Epidermal melanocyte (primary cell): ENCODE measurements at regions not wholly inside any gene's neighbourhood (a gene's known extent, or its start where the extent isn't known, plus 50 kb on each side); places are given as distances from the start of the nearest gene placed in this dataset.

Experiments used
- DNase-seq: peaks from one replicate; pipeline ENCODE4 v3.0.0; 2011; ENCODE audit warnings: low spot score; ENCODE audit not compliant: insufficient read length

DNA sequence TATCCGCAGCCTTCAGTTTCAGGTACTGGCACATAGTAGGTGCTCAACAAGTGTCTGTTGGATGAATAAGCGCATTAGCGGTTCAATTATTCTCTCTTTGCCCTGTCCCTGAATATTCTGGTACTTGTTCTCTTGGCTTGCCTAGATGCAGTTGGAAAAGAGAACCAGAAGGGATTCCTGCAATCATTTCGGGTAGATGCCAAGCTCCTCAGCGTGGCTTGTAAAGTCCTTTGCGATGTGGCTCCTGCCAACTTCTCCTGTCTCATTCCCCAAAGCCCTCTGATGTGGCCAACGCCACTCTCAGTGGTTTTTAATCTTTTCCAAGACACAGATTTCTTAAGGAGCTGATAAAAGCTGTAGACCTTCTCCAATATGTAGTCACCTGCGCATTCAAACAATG is 230.3 kb downstream of the SUDS3 start:
- DNase-seq = no peak

DNA sequence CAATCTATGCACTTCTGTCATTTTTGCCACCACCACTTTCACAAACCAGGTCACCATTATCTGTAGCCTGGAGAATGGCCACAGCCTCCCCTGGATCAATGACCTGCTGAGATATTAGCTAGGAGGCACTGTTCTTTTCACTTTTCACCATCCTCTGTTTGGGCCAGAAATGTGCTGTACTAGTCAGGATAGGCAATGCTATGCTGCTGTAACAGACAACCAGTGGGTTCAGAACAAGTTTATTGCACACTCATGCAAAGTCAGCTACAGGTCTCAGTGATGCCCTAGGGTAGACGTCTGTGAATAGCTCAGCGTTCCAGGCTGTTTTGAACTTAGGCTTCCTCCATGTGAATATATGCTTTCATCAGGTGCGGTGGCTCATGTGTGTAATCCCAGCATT is 231.5 kb downstream of the SUDS3 start:
- DNase-seq = no peak

DNA sequence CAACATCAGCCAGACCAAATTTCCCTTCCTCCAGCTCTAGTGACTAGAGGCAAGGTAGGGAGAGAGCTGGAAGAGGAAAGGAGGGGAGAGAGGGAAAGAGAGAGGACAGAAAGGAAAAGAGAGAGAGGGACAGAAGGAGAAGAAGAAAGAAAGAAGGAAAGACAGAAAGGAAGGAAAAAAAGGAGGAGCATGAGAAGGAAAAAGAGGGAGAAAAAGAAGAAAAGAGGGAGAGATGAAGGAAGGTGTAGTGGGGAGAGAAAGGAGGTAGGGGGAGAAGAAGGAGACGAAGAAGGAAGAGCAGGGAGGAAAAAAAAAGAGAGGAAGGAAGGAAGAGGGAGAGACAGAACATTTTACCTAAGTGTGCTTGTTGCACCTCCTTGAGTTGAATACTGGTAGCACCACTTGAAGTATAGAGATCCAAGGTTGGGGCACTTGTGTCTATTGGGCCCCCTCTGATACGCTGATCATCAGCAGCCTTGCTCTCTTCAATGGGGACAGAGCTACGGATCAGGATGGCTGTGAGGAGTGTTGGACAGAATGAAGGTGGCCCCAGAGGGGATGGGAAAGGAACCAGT is 232.5 kb downstream of the SUDS3 start:
- DNase-seq = no peak

DNA sequence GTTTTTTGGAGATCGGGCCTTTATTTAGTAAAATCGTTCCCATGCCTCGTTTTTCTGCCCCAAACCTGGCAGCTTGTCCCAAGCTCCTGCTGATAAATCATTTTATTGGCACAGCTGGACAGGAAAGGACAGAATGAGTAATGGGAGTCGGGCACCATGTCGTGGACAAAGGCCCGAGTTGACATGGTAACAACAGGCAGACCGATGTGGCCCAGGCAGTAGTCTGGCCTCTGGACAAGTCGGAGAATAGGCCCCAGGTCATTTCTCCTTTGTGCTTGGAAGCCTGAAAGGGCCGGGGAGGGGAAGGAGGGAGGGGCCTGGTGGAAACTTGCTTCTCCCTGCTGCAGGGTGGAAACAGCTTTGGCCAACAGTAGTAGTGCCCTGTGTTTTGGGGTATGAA is 234.9 kb downstream of the SUDS3 start:
- no peak for DNase-seq

DNA sequence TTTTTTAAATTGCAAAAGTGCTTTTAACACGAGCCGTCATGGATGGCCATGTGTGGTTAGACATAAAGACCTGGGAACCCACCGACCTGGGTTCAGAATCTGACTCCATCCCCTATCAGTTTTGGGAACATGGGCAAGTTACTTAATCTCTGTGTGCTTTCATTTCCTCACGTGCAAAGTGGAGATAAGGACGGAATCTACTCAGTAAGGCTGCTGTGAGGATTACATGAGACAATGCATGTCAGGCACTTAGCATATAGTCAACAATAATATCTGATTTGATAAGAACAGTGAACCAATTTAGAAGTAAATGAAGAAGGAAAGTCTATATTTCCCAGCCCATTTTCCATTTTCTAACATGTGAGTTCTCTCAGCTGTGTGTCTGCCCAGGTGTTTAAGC is 235.4 kb downstream of the SUDS3 start:
- no peak for DNase-seq

DNA sequence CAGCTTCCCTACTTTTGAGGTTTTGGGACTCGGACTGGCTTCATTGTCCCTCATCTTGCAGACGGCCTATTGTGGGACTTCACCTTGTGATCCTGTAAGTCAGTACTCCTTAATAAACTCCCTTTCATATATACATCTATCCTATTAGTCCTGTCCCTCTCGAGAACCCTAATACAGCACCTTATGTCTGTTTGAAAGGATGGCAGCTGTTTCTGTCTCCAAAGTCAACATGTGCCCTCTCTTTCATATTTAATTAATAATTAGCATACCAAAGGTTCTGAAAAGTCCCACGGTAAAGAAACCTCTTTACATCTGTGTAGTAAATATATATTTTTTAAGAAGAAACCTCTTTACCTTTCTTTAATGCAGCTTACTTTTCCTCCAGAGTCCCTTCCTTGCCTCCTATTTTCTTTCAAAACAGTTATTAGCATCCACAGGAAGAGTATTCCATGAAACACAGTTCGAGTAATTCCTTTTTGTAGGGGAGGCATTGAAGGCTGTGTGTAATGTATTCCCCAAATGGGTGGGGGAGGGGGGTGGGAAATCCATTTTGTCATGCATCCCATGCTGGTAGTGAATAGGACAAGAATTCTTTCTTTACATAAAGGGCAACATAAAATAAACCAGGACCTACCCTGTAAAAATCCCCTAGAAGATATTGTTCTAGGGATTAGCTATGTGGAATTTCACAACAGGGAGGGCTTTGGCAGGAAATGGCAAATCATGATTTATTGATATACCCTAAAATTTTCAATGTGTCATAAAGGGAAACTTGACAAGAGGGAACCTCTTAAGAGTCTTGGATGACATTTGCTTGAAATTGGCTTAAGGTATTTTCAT is 241.5 kb downstream of the SUDS3 start:
- DNase-seq = no peak

DNA sequence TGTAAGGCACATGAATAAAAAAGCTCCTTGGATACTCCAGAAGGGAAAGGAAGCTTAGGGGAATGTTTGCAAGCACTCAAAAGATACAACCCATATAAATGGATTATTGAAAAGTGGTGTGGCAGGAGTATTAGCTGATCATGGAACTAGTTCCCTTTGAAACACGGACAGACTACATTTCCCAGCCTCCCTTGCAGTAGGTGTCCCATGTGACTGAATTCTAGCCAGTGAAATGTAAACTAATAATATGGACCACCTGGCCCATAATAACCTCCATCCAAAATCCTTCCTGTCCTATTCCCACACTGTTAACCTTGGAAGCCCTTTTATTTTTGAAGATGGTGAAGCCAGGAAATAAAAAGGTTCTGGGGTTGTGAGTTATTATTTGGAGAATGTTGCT is 242.3 kb downstream of the SUDS3 start:
- no peak for DNase-seq

DNA sequence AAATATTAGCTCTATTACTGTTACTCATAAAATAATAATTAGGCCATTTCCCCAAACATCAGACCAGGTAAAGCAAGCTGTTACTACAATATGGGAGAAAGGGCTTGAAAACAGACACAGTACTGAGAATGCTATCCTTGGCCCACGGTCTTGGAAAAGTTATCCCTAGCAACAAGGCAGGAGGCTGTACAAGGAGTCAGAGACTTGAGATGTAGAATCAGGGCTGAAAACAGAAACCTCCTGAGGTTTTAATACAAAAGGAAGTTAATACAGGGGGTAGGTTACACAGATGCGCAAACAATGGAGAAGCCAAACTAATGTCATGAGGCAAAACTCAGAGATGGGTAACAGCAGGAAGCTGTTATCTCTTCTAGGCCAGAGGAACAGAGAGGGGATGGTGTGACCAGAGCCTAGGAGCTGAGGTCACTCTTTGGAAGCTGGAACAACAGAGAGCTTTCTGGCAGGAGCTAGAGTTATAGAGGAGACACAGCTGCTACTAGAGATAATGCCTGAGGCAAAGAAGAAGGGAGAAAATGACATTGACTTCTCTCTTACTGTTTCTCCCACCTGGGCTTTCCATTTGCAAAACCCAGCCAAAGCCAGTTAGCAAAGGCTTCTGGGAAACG is 248.8 kb downstream of the SUDS3 start:
- DNase-seq = no peak

DNA sequence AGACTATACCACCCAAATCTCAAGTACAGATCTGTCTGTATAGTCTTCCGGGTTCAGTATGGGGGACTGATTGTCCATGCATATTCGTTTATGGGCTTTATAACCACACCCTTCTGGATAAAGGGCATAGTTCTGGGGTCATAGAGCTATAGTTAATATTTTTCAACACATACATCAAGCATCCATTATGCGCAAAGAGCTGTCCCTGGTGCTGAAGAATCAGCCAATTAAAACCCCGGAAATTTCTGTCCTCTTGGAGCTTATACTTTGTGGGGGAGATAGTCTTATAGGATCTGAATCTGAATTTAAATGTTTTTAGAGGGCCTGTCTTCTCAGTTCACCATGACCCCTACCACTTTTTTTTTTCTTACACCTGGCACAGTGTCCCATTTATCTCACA is 256.7 kb downstream of the SUDS3 start:
- no peak for DNase-seq

DNA sequence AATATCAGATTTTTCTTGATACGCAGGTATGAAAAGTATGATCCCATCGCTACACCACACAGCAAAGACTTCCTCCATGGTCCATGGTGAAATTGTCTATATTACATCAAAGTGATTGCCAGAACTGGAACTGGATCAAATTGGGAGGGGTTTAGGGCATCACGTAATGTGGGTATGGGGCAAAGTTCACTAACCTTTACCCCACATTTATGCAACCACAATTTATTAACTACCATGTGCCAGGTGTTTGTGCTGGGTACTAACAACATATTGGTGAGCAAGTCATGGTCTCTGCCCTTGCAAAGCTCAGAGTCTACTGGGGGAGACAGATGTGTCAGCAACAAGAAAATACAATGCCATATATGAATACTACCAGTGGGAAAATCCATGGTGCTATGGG is 258.9 kb downstream of the SUDS3 start:
- DNase-seq = no peak

DNA sequence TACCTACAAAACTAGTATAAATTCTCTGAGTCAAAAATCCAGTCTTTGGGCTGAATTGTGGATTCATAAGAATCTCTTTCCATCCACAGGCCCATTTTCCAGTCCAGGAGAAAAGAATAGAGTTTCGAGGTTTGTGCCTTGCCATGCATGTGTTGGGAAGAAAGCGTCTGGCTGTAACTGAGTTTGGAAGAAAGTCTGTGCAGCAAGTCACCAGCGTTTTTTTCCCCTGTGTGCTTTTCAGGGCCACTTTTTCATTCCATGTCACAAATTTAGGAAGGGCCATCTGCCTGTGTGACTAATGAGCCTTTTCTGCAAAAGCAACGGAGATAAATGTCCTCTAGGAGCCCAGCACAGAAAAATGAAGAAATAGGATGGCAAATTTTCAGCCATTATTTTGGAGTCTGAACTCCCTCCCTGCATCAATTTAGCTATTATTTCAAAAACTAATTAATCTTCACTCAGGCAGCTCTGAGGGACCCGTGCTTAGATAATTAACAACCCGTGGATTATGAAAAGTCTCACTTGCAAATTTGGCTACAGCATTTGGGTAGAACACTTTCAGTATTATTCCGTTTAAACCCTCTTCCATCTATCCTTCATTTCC is 261.5 kb downstream of the SUDS3 start:
- no peak for DNase-seq

DNA sequence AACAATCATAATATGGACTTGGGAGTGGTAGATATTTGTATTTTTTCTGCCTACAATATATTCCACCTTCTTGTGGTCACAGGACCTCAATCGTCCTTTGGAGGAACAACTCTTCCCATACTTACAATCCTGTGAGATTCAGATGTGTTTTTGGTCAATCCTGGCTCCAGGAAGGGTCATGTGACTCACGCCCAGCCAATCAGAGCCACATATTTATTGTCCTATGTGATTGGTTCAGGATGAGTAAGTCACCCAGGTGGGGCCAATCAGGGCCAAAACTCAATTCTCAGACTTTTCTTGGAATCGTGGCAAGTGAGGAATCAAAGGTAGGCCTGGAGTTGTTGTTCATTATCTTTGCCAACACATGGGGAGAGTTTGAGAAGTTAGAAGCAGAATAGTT is 264.9 kb downstream of the SUDS3 start:
- no peak for DNase-seq

DNA sequence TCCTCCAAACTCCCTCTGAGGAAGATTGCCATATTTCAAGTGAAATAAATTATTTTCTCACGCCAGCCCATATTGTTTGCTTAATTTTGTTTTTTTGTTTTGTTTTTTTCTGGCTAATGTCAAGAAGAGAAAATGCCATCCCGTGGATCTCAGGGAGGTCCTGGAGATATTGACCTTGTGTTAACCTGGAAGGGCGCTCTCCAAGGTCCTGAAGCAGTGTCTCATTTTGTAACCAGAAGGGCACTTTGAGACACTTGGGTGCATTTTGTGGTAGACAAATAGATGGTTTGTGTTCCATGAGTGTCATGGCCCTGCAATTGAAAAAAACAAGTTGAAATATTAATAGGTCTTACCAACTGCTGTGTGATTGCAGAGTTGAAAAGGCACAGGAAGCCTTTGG is 268.9 kb downstream of the SUDS3 start:
- no peak for DNase-seq

DNA sequence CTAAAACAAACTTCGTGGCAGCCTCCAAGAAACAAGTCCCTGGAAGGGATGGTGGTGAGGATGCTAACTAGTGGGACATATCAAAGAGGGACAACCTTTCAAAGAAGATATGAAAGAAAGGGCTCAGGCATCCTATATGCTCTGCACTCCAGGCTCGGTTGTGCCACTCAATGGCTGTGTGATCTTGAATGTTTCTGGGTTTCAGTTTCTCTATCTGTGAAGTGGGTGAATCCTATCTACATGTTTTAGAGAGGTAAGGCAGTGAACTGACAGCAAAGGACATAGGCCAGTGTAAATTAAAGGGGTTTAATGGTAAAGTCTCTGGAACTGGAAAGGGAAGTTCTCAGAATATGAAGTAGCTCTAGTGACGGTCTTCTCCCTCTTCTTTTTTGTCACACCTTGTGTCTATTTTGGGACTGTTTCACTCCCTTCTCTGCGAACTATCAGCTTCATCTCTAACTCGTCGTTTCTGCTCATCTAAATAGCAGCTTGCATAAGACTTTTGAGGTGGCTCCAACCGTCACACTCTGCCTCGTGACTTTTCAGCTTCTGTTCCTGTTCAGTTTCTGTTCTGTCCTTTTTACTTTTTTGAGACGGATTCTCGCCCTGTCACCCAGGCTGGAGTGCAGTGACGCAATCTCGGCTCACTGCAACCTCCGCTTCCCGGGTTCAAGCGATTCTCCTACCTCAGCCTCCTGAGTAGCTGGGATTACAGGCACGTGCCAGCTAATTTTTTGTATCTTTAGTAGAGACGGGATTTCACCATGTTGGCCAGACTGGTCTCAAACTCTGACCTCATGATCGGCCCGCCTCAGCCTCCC is 273.6 kb downstream of the SUDS3 start:
- no peak for DNase-seq

DNA sequence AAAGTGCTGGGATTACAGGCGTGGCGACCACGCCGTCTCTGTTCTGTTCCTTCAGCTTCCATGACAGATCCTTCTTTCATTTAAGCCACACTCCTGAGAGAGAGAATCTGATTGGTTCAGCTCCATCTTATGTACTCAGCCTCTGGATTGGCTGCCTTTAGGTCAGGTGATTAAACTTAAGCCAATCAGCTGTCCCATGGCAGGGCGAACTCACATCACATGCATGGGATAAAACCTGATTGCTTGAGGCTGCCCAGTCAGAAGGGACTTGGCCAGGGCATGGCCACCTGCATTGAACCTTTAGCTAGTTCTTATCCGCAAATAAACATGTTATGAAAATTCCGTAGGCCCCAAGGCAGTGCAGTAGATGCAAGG is 274.2 kb downstream of the SUDS3 start:
- DNase-seq = no peak

DNA sequence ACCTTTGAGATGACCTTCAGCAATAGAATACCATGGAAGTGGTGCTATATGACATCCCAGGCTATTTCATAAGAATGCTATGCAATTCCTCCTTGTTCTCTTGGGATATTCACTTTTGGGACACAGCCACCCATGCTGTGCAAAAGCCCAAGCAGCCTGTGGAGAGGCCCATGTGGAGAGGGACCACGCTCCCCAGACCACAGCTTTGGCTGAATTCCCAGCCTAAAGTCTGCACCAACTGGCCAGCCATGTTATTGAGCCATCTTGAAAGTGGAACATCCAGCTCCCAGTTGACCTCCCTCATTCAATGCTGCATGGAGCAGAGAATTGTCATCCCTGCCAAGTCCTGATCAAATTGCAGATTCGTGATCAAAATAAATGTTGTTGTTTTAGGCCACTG is 275.1 kb downstream of the SUDS3 start:
- no peak for DNase-seq

DNA sequence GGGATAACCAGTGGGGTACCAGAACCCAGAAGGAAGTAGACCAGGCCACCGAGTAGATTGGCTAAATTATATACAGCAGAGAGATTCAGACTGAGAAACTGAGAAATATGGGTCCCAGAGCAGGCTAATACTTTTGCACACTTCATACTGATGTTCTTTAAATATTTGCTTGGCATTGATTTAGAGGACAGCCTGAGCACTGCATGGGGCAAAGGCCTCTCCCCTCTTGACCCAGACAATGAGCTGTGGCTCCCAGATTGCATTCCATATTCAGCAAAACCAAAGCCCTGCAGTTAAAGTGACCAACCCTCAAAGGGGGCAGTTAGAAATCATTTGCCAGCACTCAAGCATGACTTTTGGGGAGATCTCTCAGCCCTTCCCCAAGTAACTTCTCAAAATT is 279.2 kb downstream of the SUDS3 start:
- no peak for DNase-seq

DNA sequence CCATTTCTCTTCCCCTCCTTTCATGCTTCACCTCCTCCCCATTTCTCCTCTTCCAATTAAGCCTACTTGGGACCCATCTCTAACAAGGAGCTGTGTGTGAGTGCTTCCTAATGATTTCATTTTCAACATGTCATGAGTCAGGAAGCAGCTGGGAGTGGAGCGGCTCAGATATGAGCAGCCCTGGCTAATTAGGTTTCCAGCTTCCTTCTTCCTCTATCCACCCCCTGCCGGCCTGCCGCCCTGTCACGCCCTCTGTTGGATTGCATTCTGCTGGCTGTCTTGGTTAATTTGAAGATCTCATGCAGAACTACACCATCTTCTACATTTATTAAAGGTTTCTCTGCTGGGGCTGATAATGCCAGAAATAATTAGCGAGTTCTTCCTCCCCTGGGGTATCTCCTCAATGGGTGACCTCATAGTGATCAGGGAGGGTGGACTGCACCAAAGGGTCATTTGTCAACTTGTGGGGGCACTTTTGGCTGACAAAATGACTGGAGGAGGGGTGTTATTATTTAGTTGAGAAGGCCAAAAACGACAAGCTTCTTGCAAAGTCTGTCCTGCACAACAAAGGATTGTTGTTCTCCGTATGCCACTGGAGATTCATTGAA is 300.9 kb upstream of the SRRM4 start:
- DNase-seq = no peak

DNA sequence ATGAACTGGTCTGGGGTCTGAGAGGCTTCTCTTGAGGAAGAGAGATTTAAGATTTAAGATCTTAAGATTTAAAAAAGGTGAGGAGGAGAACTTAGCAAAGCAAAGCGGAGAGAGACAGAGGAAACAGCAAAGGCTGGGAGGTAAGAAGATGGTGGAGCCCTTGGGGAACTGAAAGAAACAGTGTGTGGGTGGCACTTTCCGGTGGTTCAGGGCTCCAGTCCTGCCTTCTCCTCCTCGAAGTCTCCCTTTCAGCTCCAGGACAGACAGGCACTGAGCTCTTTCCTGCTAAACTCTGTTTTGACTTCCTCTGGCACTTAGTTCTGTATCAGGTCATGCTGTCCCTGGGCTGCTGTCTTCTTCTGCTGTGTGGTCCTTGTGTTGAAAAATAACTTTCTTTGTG is 298.7 kb upstream of the SRRM4 start:
- no peak for DNase-seq

DNA sequence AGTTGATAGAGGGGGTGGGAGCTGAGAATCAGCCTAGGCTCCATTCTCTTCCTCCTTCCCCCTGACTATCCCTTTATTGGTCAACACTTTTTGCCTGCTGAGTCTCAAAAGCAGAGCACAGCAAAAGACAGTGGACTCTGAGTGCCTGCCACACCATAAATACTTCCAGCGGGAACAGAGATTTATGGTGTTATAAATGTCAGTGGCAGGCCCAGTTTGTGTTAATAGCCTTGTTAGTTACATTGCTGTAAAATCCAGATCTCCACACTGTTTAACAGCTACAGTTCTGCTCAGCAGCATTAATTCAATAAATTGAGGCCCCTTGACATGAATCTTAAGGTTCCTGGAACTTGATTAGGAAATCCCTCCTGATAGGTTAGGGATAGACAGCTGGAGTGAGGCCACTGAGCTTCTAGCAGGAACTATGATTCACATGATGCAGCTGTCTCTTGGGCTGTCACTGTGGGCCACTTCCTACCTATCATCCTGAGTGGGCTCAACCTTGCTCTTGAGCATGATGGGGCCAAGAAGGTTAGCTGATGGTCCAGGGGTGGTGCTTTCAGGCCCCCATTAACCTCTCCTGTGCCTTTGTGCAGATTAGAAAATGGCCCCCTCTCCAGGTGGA is 295.2 kb upstream of the SRRM4 start:
- DNase-seq = no peak

DNA sequence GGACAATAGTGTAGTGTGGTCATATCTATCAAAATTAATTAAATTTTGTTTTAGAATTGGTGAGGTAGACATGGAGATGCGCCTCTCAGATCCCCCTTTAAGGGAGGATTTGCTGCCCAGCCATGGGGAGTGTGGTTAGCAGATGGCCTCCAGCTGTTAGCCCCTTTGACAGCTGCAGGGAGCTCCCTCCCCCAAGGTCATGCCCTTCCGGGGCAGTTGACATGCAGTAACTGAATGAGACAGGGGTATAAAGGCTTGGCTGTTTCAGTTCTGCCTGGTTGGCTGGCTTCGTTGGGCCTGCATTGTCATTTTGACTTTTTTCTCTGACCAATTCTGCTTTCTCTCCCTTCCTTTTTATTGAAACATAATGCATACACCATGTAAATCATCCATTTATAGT is 291.5 kb upstream of the SRRM4 start:
- DNase-seq = no peak
